Sigmoid colon (tissue), 6 donors: ENCODE measurements at regions not wholly inside any gene's neighbourhood (a gene's known extent, or its start where the extent isn't known, plus 50 kb on each side); places are given as distances from the start of the nearest gene placed in this dataset.

ENCODE experiments used
- DNase-seq: peaks from one replicate; pipeline ENCODE4 v3.0.0-alpha.2; 2019
- H3K27ac ChIP-seq, 4 donors: fragments of 200-600 bp; sonication (generic); one replicate each; pipeline ENCODE4 v1.5.1; 2016 to 2019; ENCODE audit warnings: mild to moderate bottlenecking in 1 of 4
- H3K27me3 ChIP-seq, 3 donors: fragments of 200-600 bp; sonication (generic); one replicate each; pipeline ENCODE4 v1.5.1; 2019; ENCODE audit warnings: mild to moderate bottlenecking in 1 of 3
- H3K36me3 ChIP-seq, 4 donors: fragments of 200-600 bp; sonication (generic); one replicate each; pipeline ENCODE4 v1.5.1; 2016 to 2019
- H3K4me1 ChIP-seq, 4 donors: fragments of 200-600 bp; sonication (generic); one replicate each; pipeline ENCODE4 v1.5.1; 2017 to 2019
- H3K4me3 ChIP-seq, 4 donors: fragments of 200-600 bp; sonication (generic); one replicate each; pipeline ENCODE4 v1.5.1; 2017 to 2019; ENCODE audit warnings: mild to moderate bottlenecking in 2 of 4, moderate library complexity in 1 of 4
- H3K9me3 ChIP-seq, 4 donors: fragments of 200-600 bp in 3 of 4; sonication (generic) in 3 of 4; one replicate each; pipeline versions ENCODE4 v1.5.1 to v1.6.1; 2013 to 2019
- CTCF ChIP-seq, 4 experiments: fragments of 450-650 bp in 3 of 4; fragments of 200-600 bp in 1 of 4; IDR thresholded peaks; one replicate each; pipeline ENCODE4 v1.5.1; 2016 to 2019; ENCODE audit warnings: antibody characterized with exemption in 4 of 4, mild to moderate bottlenecking in 3 of 4, moderate library complexity in 2 of 4
- EP300 ChIP-seq, 4 donors: sonication (generic); formaldehyde crosslinking; IDR thresholded peaks; one replicate each; pipeline ENCODE4 v1.6.1; 2017; ENCODE audit warnings: antibody characterized with exemption in 4 of 4
- POLR2A ChIP-seq, 2 donors: fragments of 450-650 bp; IDR thresholded peaks; one replicate each; pipeline ENCODE4 v1.6.1; 2016; ENCODE audit warnings: antibody characterized with exemption in 2 of 2, mild to moderate bottlenecking in 2 of 2, moderate library complexity in 2 of 2
- POLR2AphosphoS5 ChIP-seq, 4 donors: sonication (generic); formaldehyde crosslinking; IDR thresholded peaks; one replicate each; pipeline ENCODE4 v1.6.1; 2017; ENCODE audit warnings: antibody characterized with exemption in 4 of 4
- WGBS, 2 donors: extraction: QIAGEN DNeasy Blood & Tissue Kit; methylation state at CpG; one replicate each; pipeline ENCODE4 v1.1.7; 2013; 5-methylcytosine and 5-hydroxymethylcytosine counted together
- intact Hi-C: fragments of 100-400 bp; cut with DNase I; formaldehyde crosslinking; loops from one replicate; pipeline ENCODE4 v1.15.1; 2023
- donor health status: healthy with polysubstance abuse.
- donor health status: healthy.

- H3K9me3 ChIP-seq = no peaks in the 10 kb centered on the region
- DNase-seq = peak; percentile 45
- no peaks in the 10 kb centered on the region for H3K36me3 ChIP-seq
- H3K27me3 ChIP-seq = no peaks in the 10 kb centered on the region
- intact Hi-C loops = no loop called here
- H3K27ac ChIP-seq = no peak overlapping the region
- TF ChIP-seq EP300 (IDR thresholded peaks at IDR 0.05) (no peak), POLR2AphosphoS5 (IDR thresholded peaks at IDR 0.05) (no peak), POLR2A (IDR thresholded peaks at IDR 0.05) (no peak), CTCF (IDR thresholded peaks at IDR 0.05) (no peak)
- 85 to 93% methylated on average over 10 of the region's 10 CpGs for WGBS, 2 donors
- H3K4me3 ChIP-seq = no peak overlapping the region
- peaks cover 0 to 17% (median 12%) of the 10 kb centered on the region in 4 donors for H3K4me1 ChIP-seq
These were observed 217.6 kb downstream of the NDUFA10 start for GRCh38 chr2:239807568-239807967.

- no peaks in the 10 kb centered on the region for H3K36me3 ChIP-seq
- peak; percentile 46 for DNase-seq
These were observed 218.2 kb downstream of the NDUFA10 start for GRCh38 chr2:239806758-239807434.

GRCh38 chr2:239806276-239806675 lies 218.9 kb downstream of the NDUFA10 start:
- no peak for TF ChIP-seq CTCF (IDR thresholded peaks at IDR 0.05)
- no peak for TF ChIP-seq EP300 (IDR thresholded peaks at IDR 0.05)
- no peak for TF ChIP-seq POLR2A (IDR thresholded peaks at IDR 0.05)
- TF ChIP-seq POLR2AphosphoS5 (IDR thresholded peaks at IDR 0.05) = no peak
- no peak overlapping the region for H3K27ac ChIP-seq
- peak; percentile 51 for DNase-seq
- no peaks in the 10 kb centered on the region for H3K9me3 ChIP-seq
- no peaks in the 10 kb centered on the region for H3K27me3 ChIP-seq
- H3K4me3 ChIP-seq = no peak overlapping the region
- intact Hi-C loops = no loop called here
- H3K4me1 ChIP-seq = peaks cover 0 to 4% (median 1%) of the 10 kb centered on the region in 4 donors
- 68 to 81% methylated on average over 7 of the region's 7 CpGs for WGBS, 2 donors
- no peaks in the 10 kb centered on the region for H3K36me3 ChIP-seq

More at GRCh38 chr2:239806758-239807434, 218.2 kb downstream of the NDUFA10 start:
- Histone ChIP-seq H3K4me1 (peaks cover 0 to 10% (median 7%) of the 10 kb centered on the region in 4 donors), H3K27me3 (no peaks in the 10 kb centered on the region), H3K9me3 (no peaks in the 10 kb centered on the region), H3K27ac (no peak overlapping the region), H3K4me3 (no peak overlapping the region)
- WGBS, 2 donors = 85 to 89% methylated on average over 19 of the region's 19 CpGs
- intact Hi-C loops = no loop called here
- TF ChIP-seq EP300 (IDR thresholded peaks at IDR 0.05) = no peak
- no peak for TF ChIP-seq POLR2AphosphoS5 (IDR thresholded peaks at IDR 0.05)
- TF ChIP-seq CTCF (IDR thresholded peaks at IDR 0.05) = no peak
- TF ChIP-seq POLR2A (IDR thresholded peaks at IDR 0.05) = no peak

GRCh38 chr2:239805414-239805813 lies 219.7 kb downstream of the NDUFA10 start:
- DNase-seq = peak; percentile 37
- Histone ChIP-seq H3K36me3 (no peaks in the 10 kb centered on the region), H3K27ac (no peak overlapping the region), H3K27me3 (no peaks in the 10 kb centered on the region), H3K4me3 (no peak overlapping the region), H3K4me1 (no peaks in the 10 kb centered on the region), H3K9me3 (no peaks in the 10 kb centered on the region)
- intact Hi-C loops = no loop called here
- 78 to 86% methylated on average over 14 of the region's 14 CpGs for WGBS, 2 donors
- TF ChIP-seq EP300 (IDR thresholded peaks at IDR 0.05) (no peak), CTCF (IDR thresholded peaks at IDR 0.05) (no peak), POLR2A (IDR thresholded peaks at IDR 0.05) (no peak), POLR2AphosphoS5 (IDR thresholded peaks at IDR 0.05) (no peak)

GRCh38 chr2:239805043-239805329 lies 220.2 kb downstream of the NDUFA10 start:
- Histone ChIP-seq H3K27me3 (no peaks in the 10 kb centered on the region), H3K4me1 (no peaks in the 10 kb centered on the region), H3K9me3 (no peaks in the 10 kb centered on the region), H3K27ac (no peak overlapping the region), H3K36me3 (no peaks in the 10 kb centered on the region), H3K4me3 (no peak overlapping the region)
- WGBS, 2 donors = 89 to 93% methylated on average over 12 of the region's 12 CpGs
- TF ChIP-seq POLR2AphosphoS5 (IDR thresholded peaks at IDR 0.05) = no peak
- TF ChIP-seq CTCF (IDR thresholded peaks at IDR 0.05) = no peak
- no peak for TF ChIP-seq POLR2A (IDR thresholded peaks at IDR 0.05)
- TF ChIP-seq EP300 (IDR thresholded peaks at IDR 0.05) = no peak
- intact Hi-C loops = no loop called here
- DNase-seq = peak; percentile 42
